SW480 (cell line): ENCODE measurements at regions not wholly inside any gene's neighbourhood (a gene's known extent, or its start where the extent isn't known, plus 50 kb on each side); places are given as distances from the start of the nearest gene placed in this dataset.
A peak's percentile ranks its signal among the peaks of the same experiment; 100 is the strongest.

ENCODE experiments used
- DNase-seq: peaks from one replicate; pipeline ENCODE4 v3.0.0-alpha.2; 2016; ENCODE audit warnings: low spot score

GRCh38 chr5:3041001-3041400 lies 289.5 kb upstream of the IRX2 start:
- DNase-seq: no peak

GRCh38 chr5:3036041-3036788 lies 284.7 kb upstream of the IRX2 start:
- no peak for DNase-seq

GRCh38 chr5:3035452-3035851 lies 284.0 kb upstream of the IRX2 start:
- DNase-seq: no peak

- no peak for DNase-seq
Observed at GRCh38 chr5:3034881-3035280, 283.4 kb upstream of the IRX2 start.

- no peak for DNase-seq
Observed at GRCh38 chr5:3034449-3034848, 283.0 kb upstream of the IRX2 start.

GRCh38 chr5:3033033-3033755 lies 281.7 kb upstream of the IRX2 start:
- no peak for DNase-seq

GRCh38 chr5:3032513-3032912 lies 281.0 kb upstream of the IRX2 start:
- DNase-seq: no peak

GRCh38 chr5:3031733-3032378 lies 280.4 kb upstream of the IRX2 start:
- no peak for DNase-seq

GRCh38 chr5:3030511-3031165 lies 279.2 kb upstream of the IRX2 start:
- DNase-seq: no peak

GRCh38 chr5:3029396-3029795 lies 277.9 kb upstream of the IRX2 start:
- no peak for DNase-seq

GRCh38 chr5:3027866-3028635 lies 276.6 kb upstream of the IRX2 start:
- DNase-seq: no peak

- no peak for DNase-seq
Observed at GRCh38 chr5:3027185-3027865, 275.8 kb upstream of the IRX2 start.

- DNase-seq: no peak
Observed at GRCh38 chr5:3026651-3027050, 275.2 kb upstream of the IRX2 start.

GRCh38 chr5:3026099-3026498 lies 274.6 kb upstream of the IRX2 start:
- no peak for DNase-seq

- no peak for DNase-seq
Observed at GRCh38 chr5:3025392-3025791, 273.9 kb upstream of the IRX2 start.

GRCh38 chr5:3024976-3025375 lies 273.5 kb upstream of the IRX2 start:
- no peak for DNase-seq

- no peak for DNase-seq
Observed at GRCh38 chr5:3024554-3024953, 273.1 kb upstream of the IRX2 start.

- DNase-seq: peak; percentile 89
Observed at GRCh38 chr5:3024126-3024525, 272.6 kb upstream of the IRX2 start.

GRCh38 chr5:3023656-3024055 lies 272.2 kb upstream of the IRX2 start:
- peak; percentile 90 for DNase-seq

- no peak for DNase-seq
Observed at GRCh38 chr5:3022665-3023064, 271.2 kb upstream of the IRX2 start.

GRCh38 chr5:3020426-3020825 lies 268.9 kb upstream of the IRX2 start:
- DNase-seq: no peak
